ENCODE measurements at regions not wholly inside any gene's neighbourhood (a gene's known extent, or its start where the extent isn't known, plus 50 kb on each side); places are given as distances from the start of the nearest gene placed in this dataset.

- H2AK5ac ChIP-seq (ENCODE audit: low read depth, low read length), result no peak overlapping the region
- H3K4me1 ChIP-seq (ENCODE audit: control insufficient read depth, insufficient read depth, low read length), result no peaks in the 10 kb centered on the region
- no peaks in the 10 kb centered on the region for H3K36me3 ChIP-seq (ENCODE audit: control insufficient read depth, insufficient read depth, low read length)
- ATAC-seq (ENCODE audit: low read depth), result no peak
- H3K4ac ChIP-seq (ENCODE audit: low read depth, low read length), result no peak overlapping the region
- no peak for TF ChIP-seq RAD21 (IDR thresholded peaks at IDR 0.05; ENCODE audit: low read length)
- no peak for TF ChIP-seq RCOR1 (IDR thresholded peaks at IDR 0.05; ENCODE audit: insufficient replicate concordance, low read length)
- no peak for TF ChIP-seq POLR2A (IDR thresholded peaks at IDR 0.05; ENCODE audit: low read depth, low read length)
- no peak for TF ChIP-seq MAZ (IDR thresholded peaks at IDR 0.05; ENCODE audit: borderline replicate concordance, low read depth, low read length)
- TF ChIP-seq MAFK (IDR thresholded peaks at IDR 0.05; ENCODE audit: low read depth, low read length), result no peak
- TF ChIP-seq, protein P1, sequence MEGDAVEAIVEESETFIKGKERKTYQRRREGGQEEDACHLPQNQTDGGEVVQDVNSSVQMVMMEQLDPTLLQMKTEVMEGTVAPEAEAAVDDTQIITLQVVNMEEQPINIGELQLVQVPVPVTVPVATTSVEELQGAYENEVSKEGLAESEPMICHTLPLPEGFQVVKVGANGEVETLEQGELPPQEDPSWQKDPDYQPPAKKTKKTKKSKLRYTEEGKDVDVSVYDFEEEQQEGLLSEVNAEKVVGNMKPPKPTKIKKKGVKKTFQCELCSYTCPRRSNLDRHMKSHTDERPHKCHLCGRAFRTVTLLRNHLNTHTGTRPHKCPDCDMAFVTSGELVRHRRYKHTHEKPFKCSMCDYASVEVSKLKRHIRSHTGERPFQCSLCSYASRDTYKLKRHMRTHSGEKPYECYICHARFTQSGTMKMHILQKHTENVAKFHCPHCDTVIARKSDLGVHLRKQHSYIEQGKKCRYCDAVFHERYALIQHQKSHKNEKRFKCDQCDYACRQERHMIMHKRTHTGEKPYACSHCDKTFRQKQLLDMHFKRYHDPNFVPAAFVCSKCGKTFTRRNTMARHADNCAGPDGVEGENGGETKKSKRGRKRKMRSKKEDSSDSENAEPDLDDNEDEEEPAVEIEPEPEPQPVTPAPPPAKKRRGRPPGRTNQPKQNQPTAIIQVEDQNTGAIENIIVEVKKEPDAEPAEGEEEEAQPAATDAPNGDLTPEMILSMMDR (conservative IDR thresholded peaks at IDR 0.05; ENCODE audit: low read depth, low read length), result no peak
- no peak for TF ChIP-seq NFE2L2 (IDR thresholded peaks at IDR 0.05; ENCODE audit: low read depth, low read length)
- TF ChIP-seq CEBPB (IDR thresholded peaks at IDR 0.05; ENCODE audit: low read depth, low read length), result no peak
- no peak for TF ChIP-seq MXI1 (IDR thresholded peaks at IDR 0.05; ENCODE audit: borderline replicate concordance, low read depth, low read length)
- no peak for TF ChIP-seq CHD1 (IDR thresholded peaks at IDR 0.05; ENCODE audit: low read depth, low read length)
- TF ChIP-seq SMC3 (IDR thresholded peaks at IDR 0.05; ENCODE audit: low read depth, low read length), result no peak
- TF ChIP-seq USF2 (IDR thresholded peaks at IDR 0.05; ENCODE audit: low read depth, low read length), result no peak
- TF ChIP-seq, protein P2, sequence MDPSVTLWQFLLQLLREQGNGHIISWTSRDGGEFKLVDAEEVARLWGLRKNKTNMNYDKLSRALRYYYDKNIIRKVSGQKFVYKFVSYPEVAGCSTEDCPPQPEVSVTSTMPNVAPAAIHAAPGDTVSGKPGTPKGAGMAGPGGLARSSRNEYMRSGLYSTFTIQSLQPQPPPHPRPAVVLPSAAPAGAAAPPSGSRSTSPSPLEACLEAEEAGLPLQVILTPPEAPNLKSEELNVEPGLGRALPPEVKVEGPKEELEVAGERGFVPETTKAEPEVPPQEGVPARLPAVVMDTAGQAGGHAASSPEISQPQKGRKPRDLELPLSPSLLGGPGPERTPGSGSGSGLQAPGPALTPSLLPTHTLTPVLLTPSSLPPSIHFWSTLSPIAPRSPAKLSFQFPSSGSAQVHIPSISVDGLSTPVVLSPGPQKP (IDR thresholded peaks at IDR 0.05; ENCODE audit: borderline replicate concordance, low read depth, low read length), result no peak
- no peak for TF ChIP-seq BHLHE40 (IDR thresholded peaks at IDR 0.05; ENCODE audit: low read depth, low read length)
- no peak for TF ChIP-seq RFX5 (IDR thresholded peaks at IDR 0.05; ENCODE audit: low read depth, low read length)
- no peak for TF ChIP-seq FOS (IDR thresholded peaks at IDR 0.05; ENCODE audit: low read depth, low read length)
- no peak overlapping the region for H2AK9ac ChIP-seq (replicated peaks; ENCODE audit: low read depth, low read length, poor library complexity)
- no peak overlapping the region for H2BK120ac ChIP-seq (ENCODE audit: low read depth, low read length)
- H3K18ac ChIP-seq (ENCODE audit: low read depth, low read length), result no peak overlapping the region
- no TSS peak for BruUV-seq (replicated peaks)
- DNase-seq, result no peak
- H2BK15ac ChIP-seq (ENCODE audit: low read depth, low read length), result no peak overlapping the region
- H2AFZ ChIP-seq (replicated peaks; ENCODE audit: low read length, poor library complexity), result no peak overlapping the region
- no peak overlapping the region for H3K14ac ChIP-seq (replicated peaks; ENCODE audit: low read depth, low read length)
- CTCF ChIA-PET, result no interaction called here
- no peak overlapping the region for H4K91ac ChIP-seq (ENCODE audit: insufficient read depth, low read depth, low read length)
- dilution Hi-C loops (cut with HindIII; ENCODE audit: low sequenced_read_pairs, unreplicated experiment), result no loop called here
- no peak overlapping the region for H3K27ac ChIP-seq (ENCODE audit: insufficient read depth, low read length)
- no peak overlapping the region for H2BK20ac ChIP-seq (ENCODE audit: low read depth, low read length)
- no peaks in the 10 kb centered on the region for H3K79me1 ChIP-seq (ENCODE audit: low read depth in 1 of 2, low read length in 2 of 2)
- H4K20me1 ChIP-seq (ENCODE audit: insufficient read depth, low read length), result no peaks in the 10 kb centered on the region
- no peak overlapping the region for H3K23ac ChIP-seq (ENCODE audit: low read depth, low read length)
- no peak overlapping the region for H3K4me3 ChIP-seq (ENCODE audit: insufficient read depth, low read depth, low read length)
- no CpG with 5 or more reads among the region's 2 CpGs for WGBS, 2 experiments (ENCODE audit: extremely low coverage in 2 of 2, insufficient read length in 1 of 2)
- H3K27me3 ChIP-seq (ENCODE audit: control insufficient read depth, insufficient read depth, low read length), result no peaks in the 10 kb centered on the region
- no peak overlapping the region for H4K8ac ChIP-seq (ENCODE audit: low read depth in 2 of 2, low read length in 2 of 2)
- intact Hi-C loops (cut with micrococcal nuclease), result no loop called here
- no peak overlapping the region for H3K4me2 ChIP-seq (ENCODE audit: low read depth, low read length)
- H3K56ac ChIP-seq (ENCODE audit: extremely low read depth, insufficient read depth, low read length), result no peak overlapping the region
- H3K9me3 ChIP-seq (ENCODE audit: control insufficient read depth, insufficient read depth, low read length), result no peaks in the 10 kb centered on the region
- POLR2A ChIA-PET (ENCODE audit: unreplicated experiment), result no interaction called here
- in situ Hi-C loops (cut with MboI; ENCODE audit: low sequenced_read_pairs), result no loop called here
- H4K5ac ChIP-seq (ENCODE audit: low read depth, low read length), result no peak overlapping the region
- no peak overlapping the region for H2BK5ac ChIP-seq (ENCODE audit: low read depth, low read length, poor library complexity, severe bottlenecking)
- no peak overlapping the region for H3K9ac ChIP-seq (ENCODE audit: low read depth, low read length)
- no peaks in the 10 kb centered on the region for H3K9me1 ChIP-seq (ENCODE audit: insufficient read depth, low read length)
Observed at GRCh38 chr5:110256298-110256697, 470.2 kb downstream of the TMEM232 start.

Data from IMR-90 (cell line).